ENCODE measurements at regions not wholly inside any gene's neighbourhood (a gene's known extent, or its start where the extent isn't known, plus 50 kb on each side); places are given as distances from the start of the nearest gene placed in this dataset.

- no peaks in the 10 kb centered on the region for H3K4me1 ChIP-seq (ENCODE audit: insufficient read depth, low read length, poor library complexity, severe bottlenecking)
- no peaks in the 10 kb centered on the region for H3K9me3 ChIP-seq (ENCODE audit: low read length)
- TF ChIP-seq CTCF (conservative IDR thresholded peaks at IDR 0.05; ENCODE audit: low read length) (no peak), EZH2phosphoT487 (IDR thresholded peaks at IDR 0.05; ENCODE audit: borderline replicate concordance, low read depth, low read length) (no peak)
- DNase-seq (ENCODE audit: low spot score) = no peak
- H3K4me3 ChIP-seq (ENCODE audit: low read depth, low read length, poor library complexity, severe bottlenecking) = no peak overlapping the region
- no peak overlapping the region for H3K4me2 ChIP-seq (ENCODE audit: low read length)
- H3K36me3 ChIP-seq (ENCODE audit: insufficient read depth, low read length) = no peaks in the 10 kb centered on the region
- no TSS peak for BruUV-seq (replicated peaks)
- no peak overlapping the region for H3K27ac ChIP-seq (ENCODE audit: low read depth, low read length, poor library complexity, severe bottlenecking)
- POLR2A ChIA-PET = interaction anchor here (0.6 to 1.5 kb wide), 5 partner anchors 38 to 1063 kb away, joined by 3 to 4 read pairs (median 3); partner anchors contain the start of gene ARL15
- no peak overlapping the region for H2AFZ ChIP-seq (ENCODE audit: low read length)
- intact Hi-C loops (cut with micrococcal nuclease; ENCODE audit: unreplicated experiment) = no loop called here
- H3K9me2 ChIP-seq (ENCODE audit: insufficient read depth, low read length) = no peaks in the 10 kb centered on the region
- H3K79me2 ChIP-seq (ENCODE audit: insufficient read depth, low read depth, low read length) = no peaks in the 10 kb centered on the region
- H4K20me1 ChIP-seq (ENCODE audit: insufficient read depth, low read length) = no peaks in the 10 kb centered on the region
- CTCF ChIA-PET (ENCODE audit: unreplicated experiment) = no interaction called here
These were observed 57.5 kb upstream of the ARL15 start for GRCh38 chr5:54367844-54368243.

DNA sequence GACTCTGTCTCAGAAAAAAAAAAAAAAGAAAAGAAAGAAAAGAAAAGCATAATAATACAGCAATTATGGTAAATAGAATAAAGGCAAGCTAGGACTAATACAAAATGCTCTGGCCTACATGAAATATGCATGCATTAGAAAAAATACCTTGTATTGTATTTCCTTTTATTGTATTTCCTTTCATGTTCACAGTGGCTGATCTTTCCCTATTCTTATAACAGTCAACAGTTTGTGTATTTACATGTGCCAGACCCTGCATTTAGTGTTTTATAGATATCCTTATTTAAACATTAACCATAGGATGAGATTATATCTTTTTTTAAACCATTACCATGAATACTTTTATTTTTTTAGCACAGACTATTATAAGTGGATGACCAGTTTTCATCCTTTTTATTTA is 56.3 kb upstream of the ARL15 start:
- Histone ChIP-seq H3K9me2 (ENCODE audit: insufficient read depth, low read length) (no peaks in the 10 kb centered on the region), H3K36me3 (ENCODE audit: insufficient read depth, low read length) (no peaks in the 10 kb centered on the region), H4K20me1 (ENCODE audit: insufficient read depth, low read length) (no peaks in the 10 kb centered on the region), H3K27ac (ENCODE audit: low read depth, low read length, poor library complexity, severe bottlenecking) (no peak overlapping the region), H3K4me3 (ENCODE audit: low read depth, low read length, poor library complexity, severe bottlenecking) (no peak overlapping the region), H3K9me3 (ENCODE audit: low read length) (no peaks in the 10 kb centered on the region), H3K4me1 (ENCODE audit: insufficient read depth, low read length, poor library complexity, severe bottlenecking) (no peaks in the 10 kb centered on the region), H2AFZ (ENCODE audit: low read length) (no peak overlapping the region), H3K4me2 (ENCODE audit: low read length) (no peak overlapping the region), H3K79me2 (ENCODE audit: insufficient read depth, low read depth, low read length) (no peaks in the 10 kb centered on the region)
- CTCF ChIA-PET (ENCODE audit: unreplicated experiment) = no interaction called here
- no peak for DNase-seq (ENCODE audit: low spot score)
- intact Hi-C loops (cut with micrococcal nuclease; ENCODE audit: unreplicated experiment) = no loop called here
- BruUV-seq (replicated peaks) = no TSS peak
- TF ChIP-seq CTCF (conservative IDR thresholded peaks at IDR 0.05; ENCODE audit: low read length) (no peak), EZH2phosphoT487 (IDR thresholded peaks at IDR 0.05; ENCODE audit: borderline replicate concordance, low read depth, low read length) (no peak)
- POLR2A ChIA-PET = interaction anchor here (0.6 to 0.8 kb wide), 2 partner anchors 31 to 901 kb away, joined by 4 to 6 read pairs; no protein-coding TSS in a partner anchor

GRCh38 chr5:54363669-54364068 is 53.3 kb upstream of the ARL15 start:
- H3K36me3 ChIP-seq (ENCODE audit: insufficient read depth, low read length) = no peaks in the 10 kb centered on the region
- intact Hi-C loops (cut with micrococcal nuclease; ENCODE audit: unreplicated experiment) = no loop called here
- no peak overlapping the region for H3K4me2 ChIP-seq (ENCODE audit: low read length)
- no peaks in the 10 kb centered on the region for H3K4me1 ChIP-seq (ENCODE audit: insufficient read depth, low read length, poor library complexity, severe bottlenecking)
- CTCF ChIA-PET (ENCODE audit: unreplicated experiment) = no interaction called here
- H3K9me3 ChIP-seq (ENCODE audit: low read length) = no peaks in the 10 kb centered on the region
- DNase-seq (ENCODE audit: low spot score) = no peak
- BruUV-seq (replicated peaks) = no TSS peak
- TF ChIP-seq CTCF (conservative IDR thresholded peaks at IDR 0.05; ENCODE audit: low read length) (no peak), EZH2phosphoT487 (IDR thresholded peaks at IDR 0.05; ENCODE audit: borderline replicate concordance, low read depth, low read length) (no peak)
- H3K9me2 ChIP-seq (ENCODE audit: insufficient read depth, low read length) = no peaks in the 10 kb centered on the region
- H3K27ac ChIP-seq (ENCODE audit: low read depth, low read length, poor library complexity, severe bottlenecking) = no peak overlapping the region
- H3K4me3 ChIP-seq (ENCODE audit: low read depth, low read length, poor library complexity, severe bottlenecking) = no peak overlapping the region
- H2AFZ ChIP-seq (ENCODE audit: low read length) = no peak overlapping the region
- H4K20me1 ChIP-seq (ENCODE audit: insufficient read depth, low read length) = no peaks in the 10 kb centered on the region
- POLR2A ChIA-PET = no interaction called here
- H3K79me2 ChIP-seq (ENCODE audit: insufficient read depth, low read depth, low read length) = no peaks in the 10 kb centered on the region

All from OCI-LY7 (cell line).